CMK (cell line): ENCODE measurements at regions not wholly inside any gene's neighbourhood (a gene's known extent, or its start where the extent isn't known, plus 50 kb on each side); places are given as distances from the start of the nearest gene placed in this dataset.
A peak's percentile ranks its signal among the peaks of the same experiment; 100 is the strongest.

Source experiments
- DNase-seq: peaks from one replicate; pipeline ENCODE4 v3.0.0-alpha.2; 2010; ENCODE audit warnings: low read depth

- no peak for DNase-seq
These were observed 180.8 kb downstream of the RAB11FIP2 start for GRCh38 chr10:117865945-117866344.

- DNase-seq, result no peak
These were observed 178.6 kb downstream of the RAB11FIP2 start for GRCh38 chr10:117868151-117868550.

- DNase-seq, result no peak
These were observed 170.9 kb downstream of the RAB11FIP2 start for GRCh38 chr10:117875793-117876192.

- no peak for DNase-seq
These were observed 170.5 kb downstream of the RAB11FIP2 start for GRCh38 chr10:117876210-117876609.

GRCh38 chr10:117878626-117879025 is 168.1 kb downstream of the RAB11FIP2 start:
- DNase-seq, result no peak

- no peak for DNase-seq
These were observed 162.6 kb downstream of the RAB11FIP2 start for GRCh38 chr10:117884093-117884492.

- DNase-seq, result no peak
These were observed 162.1 kb downstream of the RAB11FIP2 start for GRCh38 chr10:117884592-117884991.

- no peak for DNase-seq
These were observed 161.4 kb downstream of the RAB11FIP2 start for GRCh38 chr10:117885206-117885829.

GRCh38 chr10:117886766-117887165 is 160.0 kb downstream of the RAB11FIP2 start:
- no peak for DNase-seq

- DNase-seq, result no peak
These were observed 157.1 kb downstream of the RAB11FIP2 start for GRCh38 chr10:117889664-117890063.

GRCh38 chr10:117892681-117893220 is 154.0 kb downstream of the RAB11FIP2 start:
- no peak for DNase-seq

GRCh38 chr10:117894339-117894738 is 152.4 kb downstream of the RAB11FIP2 start:
- DNase-seq, result no peak

- peak; percentile 15 for DNase-seq
These were observed 150.2 kb downstream of the RAB11FIP2 start for GRCh38 chr10:117896517-117896916.

- DNase-seq, result no peak
These were observed 147.5 kb downstream of the RAB11FIP2 start for GRCh38 chr10:117899181-117899683.

- DNase-seq, result no peak
These were observed 146.5 kb downstream of the RAB11FIP2 start for GRCh38 chr10:117900280-117900679.

GRCh38 chr10:117903854-117904253 is 142.9 kb downstream of the RAB11FIP2 start:
- no peak for DNase-seq

GRCh38 chr10:117905404-117905803 is 141.3 kb downstream of the RAB11FIP2 start:
- DNase-seq, result no peak

GRCh38 chr10:117911684-117912083 is 135.1 kb downstream of the RAB11FIP2 start:
- no peak for DNase-seq

GRCh38 chr10:117914334-117914733 is 132.4 kb downstream of the RAB11FIP2 start:
- DNase-seq, result no peak

- no peak for DNase-seq
These were observed 125.8 kb downstream of the RAB11FIP2 start for GRCh38 chr10:117920956-117921355.

GRCh38 chr10:117921421-117921820 is 125.3 kb downstream of the RAB11FIP2 start:
- no peak for DNase-seq

- no peak for DNase-seq
These were observed 121.9 kb downstream of the RAB11FIP2 start for GRCh38 chr10:117924820-117925219.

- DNase-seq, result no peak
These were observed 121.4 kb downstream of the RAB11FIP2 start for GRCh38 chr10:117925369-117925768.

GRCh38 chr10:117926491-117926890 is 120.2 kb downstream of the RAB11FIP2 start:
- DNase-seq, result no peak
